ENCODE measurements at regions not wholly inside any gene's neighbourhood (a gene's known extent, or its start where the extent isn't known, plus 50 kb on each side); places are given as distances from the start of the nearest gene placed in this dataset.
"Not testable (repeated sequence)": the region's sequence is repeated elsewhere in the genome, so short reads cannot be mapped to it uniquely, and the experiment has no call there.

GRCh38 chr2:36157093-36157492 lies 198.5 kb upstream of the CRIM1 start:
- not testable (repeated sequence) for DNase-seq

- no peak for DNase-seq
Observed at GRCh38 chr2:36147670-36148390, 207.7 kb upstream of the CRIM1 start.

- DNase-seq = no peak
Observed at GRCh38 chr2:36146765-36147164, 208.8 kb upstream of the CRIM1 start.

GRCh38 chr2:36140391-36140790 lies 215.2 kb upstream of the CRIM1 start:
- no peak for DNase-seq

- DNase-seq = no peak
Observed at GRCh38 chr2:36137612-36138011, 218.0 kb upstream of the CRIM1 start.

GRCh38 chr2:36134281-36134680 lies 221.3 kb upstream of the CRIM1 start:
- DNase-seq = no peak

- DNase-seq = no peak
Observed at GRCh38 chr2:36128359-36128758, 227.2 kb upstream of the CRIM1 start.

- DNase-seq = no peak
Observed at GRCh38 chr2:36125702-36126101, 229.9 kb upstream of the CRIM1 start.

- DNase-seq = no peak
Observed at GRCh38 chr2:36123995-36124394, 231.6 kb upstream of the CRIM1 start.

GRCh38 chr2:36097022-36097421 lies 258.6 kb upstream of the CRIM1 start:
- DNase-seq = no peak

GRCh38 chr2:36091844-36092741 lies 263.5 kb upstream of the CRIM1 start:
- not testable (repeated sequence) for DNase-seq

GRCh38 chr2:36088716-36089328 lies 266.8 kb upstream of the CRIM1 start:
- no peak for DNase-seq

GRCh38 chr2:36087344-36087743 lies 268.2 kb upstream of the CRIM1 start:
- no peak for DNase-seq

- no peak for DNase-seq
Observed at GRCh38 chr2:36079793-36080192, 275.8 kb upstream of the CRIM1 start.

GRCh38 chr2:36074008-36074407 lies 281.6 kb upstream of the CRIM1 start:
- DNase-seq = no peak

GRCh38 chr2:36071698-36072097 lies 283.9 kb upstream of the CRIM1 start:
- no peak for DNase-seq

GRCh38 chr2:36069074-36069473 lies 286.5 kb upstream of the CRIM1 start:
- no peak for DNase-seq

GRCh38 chr2:36068086-36068485 lies 287.5 kb upstream of the CRIM1 start:
- no peak for DNase-seq

GRCh38 chr2:36060133-36060532 lies 295.4 kb upstream of the CRIM1 start:
- DNase-seq = no peak

- DNase-seq = no peak
Observed at GRCh38 chr2:36059691-36060090, 295.9 kb upstream of the CRIM1 start.

- no peak for DNase-seq
Observed at GRCh38 chr2:36058953-36059352, 296.6 kb upstream of the CRIM1 start.

- no peak for DNase-seq
Observed at GRCh38 chr2:36058076-36058475, 297.5 kb upstream of the CRIM1 start.

GRCh38 chr2:36052819-36053218 lies 302.8 kb upstream of the CRIM1 start:
- DNase-seq = no peak

- no peak for DNase-seq
Observed at GRCh38 chr2:36044411-36044810, 311.2 kb upstream of the CRIM1 start.

All from NCI-H2081 (cell line).